SJSA1 (cell line): ENCODE measurements at regions not wholly inside any gene's neighbourhood (a gene's known extent, or its start where the extent isn't known, plus 50 kb on each side); places are given as distances from the start of the nearest gene placed in this dataset.

Source experiments
- DNase-seq, 2 experiments: peaks; one replicate each; pipeline ENCODE4 v3.0.0-alpha.2; 2015 to 2020; ENCODE audit warnings: low spot score in 2 of 2, low read depth in 1 of 2
- H3K27ac ChIP-seq: fragments of 250-450 bp; sonication (Bioruptor Pico); 2 replicates; pipeline ENCODE4 v1.5.1; 2020; ENCODE audit warnings: mild to moderate bottlenecking, moderate library complexity
- H3K27me3 ChIP-seq: fragments of 250-450 bp; sonication (Bioruptor Pico); replicated peaks from 2 replicates; pipeline ENCODE4 v1.5.1; 2020; ENCODE audit warnings: mild to moderate bottlenecking, moderate library complexity
- H3K36me3 ChIP-seq: fragments of 250-450 bp; sonication (Bioruptor Pico); 2 replicates; pipeline ENCODE4 v1.5.1; 2020; ENCODE audit warnings: mild to moderate bottlenecking
- H3K4me1 ChIP-seq: fragments of 250-450 bp; sonication (Bioruptor Pico); replicated peaks from 2 replicates; pipeline ENCODE4 v1.6.1; 2021; ENCODE audit warnings: mild to moderate bottlenecking
- H3K4me3 ChIP-seq: fragments of 250-450 bp; sonication (Bioruptor Pico); 2 replicates; pipeline ENCODE4 v1.5.1; 2020; ENCODE audit warnings: mild to moderate bottlenecking
- H3K9me3 ChIP-seq: fragments of 250-450 bp; sonication (Bioruptor Pico); replicated peaks from 2 replicates; pipeline ENCODE4 v1.5.1; 2020; ENCODE audit warnings: mild to moderate bottlenecking

DNA sequence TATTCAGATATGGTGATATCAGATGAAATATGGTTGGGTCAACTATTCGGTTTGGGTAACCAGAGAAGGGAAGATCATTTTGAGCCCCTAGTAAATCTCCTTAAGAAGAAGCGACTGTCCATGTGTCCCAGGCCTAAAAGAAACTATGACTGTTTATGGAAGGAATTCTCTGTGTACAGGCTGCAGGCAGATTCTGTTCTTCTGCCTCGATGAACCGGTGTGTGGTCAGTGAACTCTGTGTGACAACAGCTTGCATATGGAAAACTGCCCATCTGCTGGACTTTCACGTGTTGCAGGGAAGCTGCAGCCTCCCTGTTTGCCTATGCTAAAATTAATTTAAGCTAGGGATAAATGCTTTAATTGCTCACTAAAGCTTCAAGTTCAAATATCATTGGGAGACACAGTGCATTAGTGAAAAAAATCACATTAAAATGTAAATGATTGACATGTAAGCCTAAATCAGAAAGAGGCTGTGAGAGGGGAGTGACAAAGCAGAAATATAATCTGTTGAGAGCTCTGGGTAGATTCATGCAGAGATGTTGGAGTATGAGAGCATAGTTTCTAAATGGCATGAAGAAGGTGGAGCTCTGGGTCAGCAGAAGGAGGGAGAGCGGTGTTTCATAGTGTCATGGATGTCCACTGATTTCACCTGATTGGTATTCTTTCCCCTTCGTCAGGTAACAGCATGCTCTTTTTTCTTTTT, 65.4 kb upstream of the PFN2 start:
- 0 out of 2 replicates have a peak, but pooled peaks cover 2% of the 10 kb centered on the region for H3K9me3 ChIP-seq
- H3K36me3 ChIP-seq, result no peaks in the 10 kb centered on the region
- DNase-seq, result no peak
- H3K27me3 ChIP-seq, result no peaks in the 10 kb centered on the region
- H3K4me3 ChIP-seq, result no peak overlapping the region
- H3K27ac ChIP-seq, result no peak overlapping the region
- H3K4me1 ChIP-seq, result no peaks in the 10 kb centered on the region

DNA sequence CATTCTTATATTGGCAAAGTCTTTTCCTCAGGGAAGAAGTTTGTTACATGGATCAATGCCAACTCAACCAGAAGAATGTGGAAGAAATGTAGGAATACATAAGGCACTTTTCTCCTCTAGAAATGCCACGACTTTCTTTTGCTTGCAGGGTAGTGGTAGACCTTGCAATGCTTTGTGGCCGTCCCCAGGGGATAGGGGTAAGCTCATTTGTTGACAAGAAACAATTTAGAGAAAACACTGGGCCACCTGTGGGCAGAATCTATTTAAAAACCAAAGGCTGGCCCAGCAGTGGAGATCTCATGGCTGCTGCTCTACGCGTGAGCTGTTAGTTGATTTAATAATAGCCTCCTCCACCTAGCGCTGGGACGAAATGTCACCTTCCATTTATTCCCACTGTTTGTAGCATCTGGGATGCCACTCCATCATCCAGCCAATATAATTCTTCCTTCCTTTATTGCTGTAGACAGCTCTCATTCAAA, 64.6 kb upstream of the PFN2 start:
- no peaks in the 10 kb centered on the region for H3K36me3 ChIP-seq
- H3K27ac ChIP-seq, result no peak overlapping the region
- H3K4me3 ChIP-seq, result no peak overlapping the region
- DNase-seq, result no peak
- no peaks in the 10 kb centered on the region for H3K4me1 ChIP-seq
- no peaks in the 10 kb centered on the region for H3K9me3 ChIP-seq
- H3K27me3 ChIP-seq, result no peaks in the 10 kb centered on the region

DNA sequence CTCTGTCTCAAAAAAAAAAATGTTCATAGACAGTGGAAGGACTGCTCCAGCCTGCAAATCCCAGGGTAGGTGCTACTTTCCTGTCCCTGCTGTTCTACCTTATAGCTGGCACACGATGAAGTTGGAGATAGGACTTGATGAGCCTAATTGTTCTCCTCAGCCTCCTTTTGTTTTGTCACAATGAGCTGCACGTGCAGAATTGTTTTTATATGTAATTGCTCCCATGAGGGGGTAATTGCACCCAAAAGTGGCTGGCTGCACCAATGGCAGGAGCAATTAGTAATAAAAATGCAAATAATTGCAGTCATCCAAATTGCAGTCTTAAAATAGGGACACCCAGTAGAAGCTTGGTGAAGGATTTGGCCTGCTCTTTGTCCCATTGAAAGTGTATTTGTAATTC, 63.0 kb upstream of the PFN2 start:
- Histone ChIP-seq H3K9me3 (no peaks in the 10 kb centered on the region), H3K27me3 (no peaks in the 10 kb centered on the region), H3K27ac (no peak overlapping the region), H3K4me1 (no peaks in the 10 kb centered on the region), H3K4me3 (no peak overlapping the region), H3K36me3 (no peaks in the 10 kb centered on the region)
- DNase-seq, result no peak

DNA sequence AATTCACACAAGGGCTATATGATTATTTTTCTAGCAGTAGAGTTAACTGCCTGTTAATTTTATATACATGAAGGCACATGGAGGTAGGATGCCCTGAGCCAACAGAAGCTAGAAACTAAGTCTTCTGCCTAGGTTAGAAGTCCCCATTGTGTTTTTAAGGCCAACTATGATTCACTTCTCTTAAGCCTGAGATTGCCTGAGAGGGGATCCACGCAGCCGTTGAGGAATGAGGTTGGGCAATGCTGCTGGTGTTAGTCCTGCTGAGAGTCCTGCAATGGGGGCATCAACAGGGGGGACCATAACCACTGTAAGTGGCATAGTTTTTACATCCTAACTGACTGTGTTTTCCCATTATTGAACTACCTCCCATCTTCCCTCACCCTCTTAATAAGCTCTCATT, 60.1 kb upstream of the PFN2 start:
- no peak overlapping the region for H3K4me3 ChIP-seq
- no peak for DNase-seq
- H3K9me3 ChIP-seq, result no peaks in the 10 kb centered on the region
- no peak overlapping the region for H3K27ac ChIP-seq
- H3K36me3 ChIP-seq, result no peaks in the 10 kb centered on the region
- no peaks in the 10 kb centered on the region for H3K27me3 ChIP-seq
- H3K4me1 ChIP-seq, result no peaks in the 10 kb centered on the region

DNA sequence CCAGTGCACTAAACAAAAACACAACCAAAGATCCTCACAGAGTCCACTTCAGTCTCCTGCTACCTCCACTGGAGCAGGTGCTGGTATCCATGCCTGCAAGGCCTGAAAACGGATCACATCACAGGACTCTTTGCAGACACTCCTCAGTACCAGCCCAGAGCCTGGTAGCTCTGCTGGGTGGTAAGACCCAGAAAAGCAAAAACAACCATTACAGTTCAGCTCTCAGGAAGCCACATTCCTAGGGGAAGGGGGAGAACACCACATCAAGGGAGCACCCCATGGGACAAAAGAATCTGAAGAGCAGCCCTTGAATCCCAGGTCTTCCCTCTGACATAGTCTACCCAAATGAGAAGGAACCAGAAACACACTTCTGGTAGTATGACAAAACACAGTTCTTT, 52.5 kb upstream of the PFN2 start:
- Histone ChIP-seq H3K9me3 (0 out of 2 replicates have a peak, but pooled peaks cover 5% of the 10 kb centered on the region), H3K4me3 (no peak overlapping the region)

DNA sequence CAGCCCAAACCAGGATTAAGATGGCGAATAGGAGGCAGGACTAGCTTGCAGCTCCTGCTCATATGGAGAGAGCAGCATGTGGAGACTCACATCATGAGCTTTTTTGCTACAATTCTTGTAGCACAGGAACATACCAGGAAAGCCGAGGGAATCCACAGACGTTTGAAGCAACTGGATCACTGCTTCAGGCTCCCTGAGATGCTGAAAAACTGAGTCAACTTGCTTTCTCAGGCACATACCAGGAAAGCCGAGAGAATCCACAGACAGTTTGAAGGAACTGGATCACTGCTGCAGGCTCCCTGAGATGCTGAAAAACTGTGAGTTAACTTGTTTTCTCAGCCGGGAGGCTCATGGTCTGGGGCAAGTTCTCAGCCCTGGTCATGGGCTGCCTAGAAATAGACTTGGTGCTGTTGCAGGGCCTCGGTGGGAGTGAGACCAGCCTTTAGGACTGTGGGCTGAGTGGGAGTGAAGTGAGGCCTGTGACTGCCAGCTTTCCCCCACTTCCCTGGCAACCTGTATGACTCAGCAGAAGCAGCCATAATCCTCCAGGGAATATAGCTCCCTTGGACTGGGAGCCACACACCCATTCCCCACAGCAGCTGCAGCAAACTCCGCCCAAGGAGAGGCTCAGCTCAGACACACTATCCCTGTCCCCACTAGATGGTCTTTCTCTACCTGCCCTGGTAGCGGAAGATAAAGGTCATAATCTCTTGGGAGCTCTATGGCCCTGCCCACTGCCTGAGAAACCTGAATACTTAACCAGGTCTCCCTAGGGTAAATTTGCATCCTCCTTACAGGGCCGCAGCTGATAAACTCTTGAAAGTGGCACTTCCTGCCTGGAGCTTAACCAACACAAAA, 51.9 kb upstream of the PFN2 start:
- Histone ChIP-seq H3K36me3 (no peaks in the 10 kb centered on the region), H3K27ac (no peak overlapping the region), H3K4me3 (no peak overlapping the region), H3K4me1 (peaks cover 6% of the 10 kb centered on the region; the same call in 1 of the 2 replicates), H3K9me3 (0 out of 2 replicates have a peak, but pooled peaks cover 5% of the 10 kb centered on the region), H3K27me3 (no peaks in the 10 kb centered on the region)
- DNase-seq, result no peak

More for the DNA sequence above, 52.5 kb upstream of the PFN2 start:
- DNase-seq, result no peak
- Histone ChIP-seq H3K27ac (no peak overlapping the region), H3K27me3 (no peaks in the 10 kb centered on the region), H3K36me3 (no peaks in the 10 kb centered on the region), H3K4me1 (peaks cover 6% of the 10 kb centered on the region; the same call in 1 of the 2 replicates)

DNA sequence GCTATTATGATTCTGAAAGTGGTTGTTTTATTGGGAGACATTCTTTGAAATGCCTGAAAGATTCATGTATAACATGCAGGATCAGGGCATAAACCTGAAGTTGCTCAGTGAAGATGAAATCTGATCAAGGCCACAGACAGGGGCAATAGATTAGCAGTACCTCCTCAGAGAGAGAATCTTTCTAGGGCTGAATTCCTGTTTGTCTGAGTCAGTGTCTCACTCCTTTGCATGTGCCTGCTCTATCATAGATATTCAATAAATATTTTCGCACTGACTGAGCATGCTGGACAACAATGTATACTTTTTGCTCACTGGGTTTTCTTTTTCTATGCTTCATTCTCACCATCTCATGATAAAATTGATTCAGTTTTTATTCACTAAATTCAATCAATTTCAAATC, 49.8 kb upstream of the PFN2 start:
- 0 out of 2 replicates have a peak, but pooled peaks cover 5% of the 10 kb centered on the region for H3K9me3 ChIP-seq
- H3K27me3 ChIP-seq, result no peaks in the 10 kb centered on the region
- H3K36me3 ChIP-seq, result no peaks in the 10 kb centered on the region
- H3K4me1 ChIP-seq, result peaks cover 6% of the 10 kb centered on the region; the same call in 1 of the 2 replicates
- no peak overlapping the region for H3K27ac ChIP-seq
- no peak overlapping the region for H3K4me3 ChIP-seq
- no peak for DNase-seq
